NCI-H128 (cell line): ENCODE measurements at regions not wholly inside any gene's neighbourhood (a gene's known extent, or its start where the extent isn't known, plus 50 kb on each side); places are given as distances from the start of the nearest gene placed in this dataset.

Experiments
- DNase-seq: peaks from one replicate; lab custom pipeline; 2025; ENCODE audit not compliant: unreplicated experiment; lab: John Stamatoyannopoulos, UW

- no peak for DNase-seq
Observed at GRCh38 chr11:114857281-114857680, 179.0 kb downstream of the NXPE2 start.

- DNase-seq, result no peak
Observed at GRCh38 chr11:114864896-114865295, 186.6 kb downstream of the NXPE2 start.

DNA sequence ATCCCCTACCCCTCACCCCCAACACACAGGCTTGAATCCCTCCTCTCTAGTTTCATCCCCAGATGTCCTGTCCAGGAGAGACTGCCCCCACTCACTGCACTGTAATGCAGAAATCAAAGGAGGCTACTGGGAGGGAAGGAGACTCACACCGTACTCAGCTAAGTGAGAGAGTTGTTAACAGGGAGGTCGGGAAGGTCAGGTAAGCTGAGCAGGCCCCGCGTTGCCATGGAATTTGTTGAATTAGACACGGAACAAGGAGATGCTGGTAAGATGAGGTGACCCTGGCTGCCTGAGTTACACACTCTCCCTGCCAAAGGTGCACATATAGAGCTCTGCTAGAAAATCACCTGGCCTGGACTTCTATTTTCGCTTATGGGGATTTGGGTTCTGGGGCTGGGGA is 197.9 kb downstream of the NXPE2 start:
- DNase-seq, result no peak

DNA sequence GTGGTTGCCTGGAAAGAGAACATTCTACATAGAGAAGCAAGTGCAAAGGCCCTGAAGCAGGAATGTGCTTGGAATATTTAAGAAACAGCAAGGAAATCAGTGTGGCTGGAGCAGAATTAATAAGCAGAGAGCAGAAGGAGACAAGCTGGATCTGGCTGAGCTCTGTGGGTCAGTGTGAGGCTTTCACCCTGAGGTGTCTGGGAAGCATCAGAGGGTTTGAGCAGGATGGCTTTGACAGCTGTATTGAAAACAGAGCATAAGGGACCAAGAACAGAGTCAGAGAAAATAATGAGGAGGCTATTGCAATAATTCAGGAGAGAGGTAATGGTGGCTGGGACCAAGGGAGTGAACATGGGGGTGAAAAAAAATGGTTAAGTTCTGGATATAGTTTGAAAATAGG is 199.6 kb downstream of the NXPE2 start:
- no peak for DNase-seq

DNA sequence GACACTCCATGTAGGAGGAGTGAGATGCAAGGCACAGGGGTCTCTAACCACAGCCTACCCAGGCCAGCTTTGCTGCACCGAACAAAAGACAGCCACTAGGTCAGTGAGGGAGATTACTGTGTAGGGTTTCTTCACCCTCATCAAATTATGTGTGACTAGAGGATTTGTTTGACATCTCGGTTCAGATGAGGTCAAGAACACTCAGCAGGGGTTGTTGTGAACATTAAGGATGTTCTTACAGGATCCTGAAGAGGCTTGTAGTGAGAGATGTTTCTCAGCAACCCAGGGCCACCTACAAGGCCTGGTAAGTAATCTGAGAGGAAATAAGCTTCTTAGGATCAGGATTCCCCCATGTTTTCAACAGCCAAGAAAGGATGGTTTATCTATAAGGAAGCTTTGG is 202.1 kb downstream of the NXPE2 start:
- no peak for DNase-seq

DNA sequence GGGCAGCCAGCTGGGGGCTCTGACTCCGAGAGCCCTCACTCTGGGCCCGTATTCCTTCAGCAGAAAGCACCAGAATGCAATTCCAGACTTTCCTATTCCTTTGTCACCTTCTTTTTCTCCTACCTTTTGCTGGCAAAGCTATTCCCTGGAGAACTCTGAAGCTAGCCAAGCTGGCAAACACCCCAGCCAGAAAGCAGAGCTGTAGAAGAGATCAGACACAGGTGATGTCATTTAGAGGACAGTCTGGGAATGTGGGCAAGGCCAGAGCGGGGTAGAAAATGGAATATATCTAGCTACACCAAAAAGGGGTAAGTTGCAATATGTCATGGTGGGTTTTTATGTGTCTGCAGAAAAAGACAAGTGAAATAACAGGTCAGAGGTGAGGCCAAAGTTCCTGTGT is 205.1 kb downstream of the NXPE2 start:
- DNase-seq, result no peak

- no peak for DNase-seq
Observed at GRCh38 chr11:114886644-114887265, 208.4 kb downstream of the NXPE2 start.

- no peak for DNase-seq
Observed at GRCh38 chr11:114889594-114890011, 211.3 kb downstream of the NXPE2 start.

DNA sequence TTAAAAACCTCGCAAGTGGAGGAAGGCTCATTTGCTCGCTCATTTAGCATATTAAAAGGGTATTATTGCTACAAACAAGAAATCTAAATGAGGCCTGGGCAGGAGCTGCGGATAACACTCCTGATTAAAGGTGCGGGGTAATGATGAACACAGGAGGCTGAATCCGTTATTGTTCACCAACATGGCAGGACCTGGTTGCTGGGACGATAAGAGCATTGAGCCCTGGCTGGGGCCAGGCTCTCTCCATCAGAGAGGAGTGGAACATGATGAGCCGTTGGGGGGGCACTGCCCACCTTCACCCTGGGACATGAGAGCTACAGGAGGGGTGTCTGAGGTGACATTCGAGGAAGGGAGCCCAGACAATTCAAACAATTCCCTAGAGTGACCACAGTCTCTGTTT is 211.7 kb downstream of the NXPE2 start:
- no peak for DNase-seq

- no peak for DNase-seq
Observed at GRCh38 chr11:114891911-114892310, 213.6 kb downstream of the NXPE2 start.

DNA sequence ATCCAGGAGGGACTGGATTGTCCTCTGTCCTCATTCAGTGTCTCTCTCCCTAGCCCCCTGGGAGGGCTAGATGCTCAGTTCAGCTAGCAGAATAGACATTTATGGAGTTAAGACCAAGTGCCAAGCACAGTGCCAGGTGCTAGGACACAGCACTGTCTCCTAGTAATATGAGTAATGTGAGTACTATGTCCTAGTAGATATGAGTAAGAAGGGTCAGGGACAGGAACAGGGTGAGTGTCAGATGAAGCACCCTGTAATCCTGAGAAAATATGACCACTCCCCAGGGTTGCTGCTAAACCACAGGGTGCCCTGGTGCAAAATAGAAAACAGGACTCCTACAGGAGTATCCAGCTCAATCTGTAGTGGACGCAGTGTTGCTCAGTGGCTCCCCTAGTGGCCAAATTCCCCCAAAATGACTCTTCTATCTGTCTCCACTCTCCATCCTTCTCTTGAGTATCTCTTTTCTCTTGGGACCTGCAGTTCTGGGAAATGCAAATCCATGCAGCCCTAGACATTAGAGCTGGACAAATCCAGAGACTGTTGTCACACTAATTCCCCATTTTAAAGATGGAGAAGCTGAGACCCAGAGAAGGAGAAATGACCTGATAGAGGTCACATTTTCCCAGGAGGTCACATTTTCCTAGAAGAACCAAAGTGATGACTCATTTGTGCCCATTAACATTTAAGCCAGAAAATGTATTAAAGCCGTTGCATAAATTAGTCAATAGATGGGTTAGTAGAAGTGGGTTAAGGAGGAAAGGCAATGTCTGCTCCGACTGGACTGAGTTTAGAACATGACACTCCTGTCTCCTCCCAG is 214.3 kb downstream of the NXPE2 start:
- DNase-seq, result no peak

- DNase-seq, result no peak
Observed at GRCh38 chr11:114893329-114893728, 215.0 kb downstream of the NXPE2 start.

DNA sequence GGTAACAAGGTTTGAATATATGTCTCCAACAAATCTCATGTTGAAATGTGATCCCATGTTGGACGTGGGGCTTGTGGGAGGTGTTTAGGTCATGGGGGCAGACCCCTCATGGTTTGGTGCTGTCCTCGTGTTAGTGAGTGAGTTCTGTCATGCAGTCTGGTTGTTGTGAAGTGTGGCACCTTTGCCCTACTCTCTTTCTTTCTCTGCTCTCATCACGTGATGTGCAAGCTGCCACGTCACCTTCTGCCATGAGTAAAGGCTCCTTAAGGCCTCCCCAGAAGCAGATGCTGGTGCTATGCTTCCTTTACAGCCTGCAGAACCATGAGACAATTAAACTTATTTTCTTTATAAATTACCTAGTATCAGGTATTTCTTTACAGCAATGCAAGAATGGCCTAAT is 218.3 kb downstream of the NXPE2 start:
- DNase-seq, result no peak

DNA sequence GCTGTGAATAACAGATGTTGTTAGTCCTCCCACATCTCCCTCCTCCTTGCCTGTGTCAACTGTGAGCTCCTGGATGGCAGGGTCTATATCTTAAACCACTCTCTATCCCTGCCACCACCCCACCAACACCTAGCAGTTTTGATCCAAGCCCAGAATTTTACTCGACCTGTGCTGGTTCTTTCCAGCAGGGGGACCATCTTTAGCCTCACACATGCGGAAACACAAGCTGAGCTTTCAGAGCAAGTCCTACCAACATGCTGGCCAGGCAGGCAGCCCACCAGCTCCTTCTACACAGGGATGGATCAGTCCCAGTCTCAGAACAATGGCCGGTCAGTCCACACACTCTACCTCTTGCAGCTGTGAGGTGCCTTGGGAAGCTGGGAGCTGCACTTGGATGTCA is 231.5 kb downstream of the NXPE2 start:
- DNase-seq, result no peak

GRCh38 chr11:114912826-114913225 is 234.5 kb downstream of the NXPE2 start:
- no peak for DNase-seq

- DNase-seq, result no peak
Observed at GRCh38 chr11:114914231-114915005, 236.1 kb downstream of the NXPE2 start.

- no peak for DNase-seq
Observed at GRCh38 chr11:114915871-114916805, 237.8 kb downstream of the NXPE2 start.

DNA sequence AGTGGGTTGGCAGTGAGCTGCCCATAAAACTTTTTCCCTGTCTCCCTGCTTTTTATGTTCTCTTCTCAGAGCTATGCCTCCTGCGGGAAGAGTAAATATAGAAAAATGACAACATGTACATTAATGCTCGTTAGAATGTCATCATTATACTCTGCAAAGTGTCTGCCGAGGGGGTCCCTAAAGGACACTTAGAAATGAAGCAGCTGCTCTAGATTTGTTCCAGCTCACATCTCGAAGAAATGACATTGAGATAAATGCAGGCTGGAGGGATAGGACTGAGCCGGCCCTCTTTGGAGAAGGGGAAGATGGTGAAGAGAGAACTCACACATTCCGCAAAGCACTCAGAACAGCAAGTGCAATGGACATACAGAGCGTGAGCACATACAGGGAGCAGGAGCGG is 240.0 kb downstream of the NXPE2 start:
- no peak for DNase-seq

DNA sequence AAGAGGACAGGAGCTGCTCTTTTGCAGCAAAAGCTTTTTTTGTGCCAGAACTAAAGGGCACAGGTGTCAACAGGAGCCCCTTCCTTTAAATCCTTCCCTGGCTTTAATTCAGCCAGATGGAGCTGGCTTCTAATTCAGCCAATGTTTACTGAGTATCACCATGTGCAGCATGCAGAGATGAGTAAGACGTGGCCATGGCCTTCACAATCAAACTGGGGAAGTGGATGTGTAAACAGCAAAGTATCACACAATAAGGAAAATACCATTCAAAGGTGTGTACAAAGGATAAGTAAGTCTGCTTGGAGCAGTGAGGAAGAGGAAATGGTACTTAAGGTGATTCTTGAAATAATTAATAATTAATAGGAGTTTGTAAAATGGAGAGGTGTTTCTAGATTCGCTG is 243.4 kb downstream of the NXPE2 start:
- no peak for DNase-seq

DNA sequence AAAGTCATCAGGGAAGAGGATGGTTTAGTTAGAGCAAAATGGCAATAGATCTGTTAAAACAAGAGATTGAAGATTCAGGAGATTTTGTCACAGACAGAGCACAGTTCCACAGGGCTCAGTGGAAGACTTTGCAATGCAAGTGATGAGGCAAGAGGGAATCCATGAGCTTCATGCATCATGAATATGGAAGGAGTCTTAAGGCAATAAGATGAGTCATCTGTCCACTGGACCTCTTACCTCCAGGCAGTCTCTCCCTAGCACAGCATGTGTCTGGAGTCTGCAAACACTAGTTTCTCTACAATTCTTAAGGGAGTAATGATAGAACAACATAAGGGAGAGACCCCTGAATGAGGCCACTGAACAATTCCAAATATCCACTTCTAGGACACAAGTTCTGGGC is 245.7 kb downstream of the NXPE2 start:
- no peak for DNase-seq

DNA sequence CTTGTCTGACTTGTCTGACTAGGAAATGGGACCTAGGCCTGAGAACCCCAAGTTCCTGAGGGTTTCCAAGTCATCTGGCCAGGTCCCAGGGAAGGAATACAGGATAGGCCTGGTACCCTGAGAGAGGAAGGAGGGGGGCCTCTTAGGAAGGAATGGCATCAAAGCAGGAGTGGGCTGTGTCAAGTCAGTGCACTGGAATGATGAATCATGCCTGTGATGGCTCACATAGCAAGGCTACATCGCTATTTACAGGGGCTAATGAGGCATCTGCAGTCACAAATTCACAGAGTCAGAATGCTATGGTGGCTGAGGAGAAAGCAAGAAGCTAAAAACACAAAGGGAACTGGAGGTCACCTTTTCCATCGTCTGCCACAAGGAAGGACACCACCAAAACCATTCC is 247.3 kb downstream of the NXPE2 start:
- DNase-seq, result no peak
